Right atrium auricular region (tissue), 2 donors: ENCODE measurements at regions not wholly inside any gene's neighbourhood (a gene's known extent, or its start where the extent isn't known, plus 50 kb on each side); places are given as distances from the start of the nearest gene placed in this dataset.

Experiments used
- DNase-seq: peaks from one replicate; pipeline ENCODE4 v3.0.0-alpha.2; 2019; ENCODE audit warnings: low spot score
- H3K27ac ChIP-seq, 2 donors: fragments of 200-600 bp; sonication (generic); 1 replicate in 1 of 2; 2 replicates in 1 of 2; pipeline ENCODE4 v1.5.1; 2016 to 2019
- H3K27me3 ChIP-seq, 2 donors: fragments of 200-600 bp; sonication (generic); one replicate each; pipeline versions ENCODE4 v1.5.1 to v1.6.0; 2017 to 2019
- H3K36me3 ChIP-seq: fragments of 200-600 bp; sonication (generic); one replicate; pipeline ENCODE4 v1.5.1; 2016
- H3K4me1 ChIP-seq, 2 donors: fragments of 200-600 bp; sonication (generic); one replicate each; pipeline versions ENCODE4 v1.5.1 to v1.6.0; 2017 to 2019
- H3K4me3 ChIP-seq, 2 donors: fragments of 200-600 bp; sonication (generic); 1 replicate in 1 of 2; 2 replicates in 1 of 2; pipeline ENCODE4 v1.5.1; 2017 to 2019; ENCODE audit warnings: mild to moderate bottlenecking in 1 of 2, moderate library complexity in 1 of 2
- H3K9me3 ChIP-seq, 2 donors: fragments of 200-600 bp; sonication (generic); one replicate each; pipeline ENCODE4 v1.5.1; 2019
- CTCF ChIP-seq, 2 donors: fragments of 200-600 bp; sonication (generic); IDR thresholded peaks; one replicate each; pipeline ENCODE4 v1.5.1; 2019; ENCODE audit warnings: antibody characterized with exemption in 2 of 2

GRCh38 chr2:173580956-173581355 is 226.3 kb downstream of the CDCA7 start:
- Histone ChIP-seq H3K36me3 (no peaks in the 10 kb centered on the region), H3K27me3 (peaks cover 0 to 4% of the 10 kb centered on the region in 2 donors), H3K4me1 (no peaks in the 10 kb centered on the region), H3K9me3 (no peaks in the 10 kb centered on the region), H3K27ac (no peak overlapping the region), H3K4me3 (no peak overlapping the region)
- TF ChIP-seq CTCF (IDR thresholded peaks at IDR 0.05) = no peak
- DNase-seq = no peak

- TF ChIP-seq CTCF (IDR thresholded peaks at IDR 0.05) = no peak
- Histone ChIP-seq H3K4me3 (no peak overlapping the region), H3K27ac (no peak overlapping the region), H3K27me3 (peaks cover 0 to 4% of the 10 kb centered on the region in 2 donors), H3K4me1 (no peaks in the 10 kb centered on the region), H3K9me3 (no peaks in the 10 kb centered on the region), H3K36me3 (no peaks in the 10 kb centered on the region)
- DNase-seq = no peak
These were observed 228.5 kb downstream of the CDCA7 start for GRCh38 chr2:173583196-173583595.

GRCh38 chr2:173584000-173584399 is 229.3 kb downstream of the CDCA7 start:
- no peaks in the 10 kb centered on the region for H3K4me1 ChIP-seq
- peaks cover 0 to 4% of the 10 kb centered on the region in 2 donors for H3K27me3 ChIP-seq
- H3K9me3 ChIP-seq = no peaks in the 10 kb centered on the region
- DNase-seq = no peak
- TF ChIP-seq CTCF (IDR thresholded peaks at IDR 0.05) = no peak
- H3K4me3 ChIP-seq = no peak overlapping the region
- H3K27ac ChIP-seq = no peak overlapping the region
- H3K36me3 ChIP-seq = no peaks in the 10 kb centered on the region

GRCh38 chr2:173584676-173585458 is 230.2 kb downstream of the CDCA7 start:
- no peak overlapping the region for H3K4me3 ChIP-seq
- no peaks in the 10 kb centered on the region for H3K36me3 ChIP-seq
- peaks cover 0 to 4% of the 10 kb centered on the region in 2 donors for H3K27me3 ChIP-seq
- peaks cover 0 to 3% of the 10 kb centered on the region in 2 donors for H3K4me1 ChIP-seq
- no peaks in the 10 kb centered on the region for H3K9me3 ChIP-seq
- TF ChIP-seq CTCF (IDR thresholded peaks at IDR 0.05) = no peak
- DNase-seq = no peak
- H3K27ac ChIP-seq = no peak overlapping the region

GRCh38 chr2:173588931-173589369 is 234.3 kb downstream of the CDCA7 start:
- peaks cover 0 to 7% of the 10 kb centered on the region in 2 donors for H3K9me3 ChIP-seq
- no peaks in the 10 kb centered on the region for H3K36me3 ChIP-seq
- TF ChIP-seq CTCF (IDR thresholded peaks at IDR 0.05) = no peak
- no peaks in the 10 kb centered on the region for H3K27me3 ChIP-seq
- no peak overlapping the region for H3K27ac ChIP-seq
- peaks cover 0 to 7% of the 10 kb centered on the region in 2 donors for H3K4me1 ChIP-seq
- DNase-seq = no peak
- H3K4me3 ChIP-seq = no peak overlapping the region
